SK-N-MC (cell line): ENCODE measurements at regions not wholly inside any gene's neighbourhood (a gene's known extent, or its start where the extent isn't known, plus 50 kb on each side); places are given as distances from the start of the nearest gene placed in this dataset.

Experiments
- EZH2 ChIP-seq: fragments of 200-600 bp; sonication (generic); IDR thresholded peaks from one replicate; pipeline ENCODE4 v1.6.1; 2017; ENCODE audit warnings: antibody characterized with exemption
- FOXP2 ChIP-seq: optimal IDR thresholded peaks from 2 replicates; pipeline ENCODE3; 2011; ENCODE audit warnings: mild to moderate bottlenecking, moderate library complexity; ENCODE audit not compliant: insufficient read depth; ENCODE audit errors: extremely low read length, control extremely low read depth
- POLR2AphosphoS5 ChIP-seq: IDR thresholded peaks from 2 replicates; pipeline ENCODE4 v1.6.1; 2012; ENCODE audit warnings: mild to moderate bottlenecking, low read depth, low read length, borderline replicate concordance

GRCh38 chr18:64850791-64851190, 701.9 kb upstream of the LINC00305 start:
- no peak for TF ChIP-seq POLR2AphosphoS5
- TF ChIP-seq EZH2: no peak
- no peak for TF ChIP-seq FOXP2
